Gastroesophageal sphincter (tissue), 4 donors: ENCODE measurements at regions not wholly inside any gene's neighbourhood (a gene's known extent, or its start where the extent isn't known, plus 50 kb on each side); places are given as distances from the start of the nearest gene placed in this dataset.

ENCODE experiments used
- ATAC-seq: fragments of 150-250 bp; one replicate; pipeline ENCODE4 v1.9.1; 2016; ENCODE audit warnings: mild to moderate bottlenecking, moderate library complexity
- H3K27ac ChIP-seq, 4 donors: fragments of 200-600 bp; sonication (generic) in 3 of 4; 1 replicate in 3 of 4; 2 replicates in 1 of 4; pipeline ENCODE4 v1.5.1; 2016 to 2019
- H3K27me3 ChIP-seq: fragments of 200-600 bp; sonication (generic); one replicate; pipeline ENCODE4 v1.5.1; 2019
- H3K36me3 ChIP-seq, 2 donors: fragments of 200-600 bp; sonication (generic); one replicate each; pipeline ENCODE4 v1.5.1; 2019; ENCODE audit warnings: control low read depth in 1 of 2
- H3K4me1 ChIP-seq, 3 donors: fragments of 200-600 bp; sonication (generic); 1 replicate in 2 of 3; 2 replicates in 1 of 3; pipeline ENCODE4 v1.5.1; 2016 to 2019; ENCODE audit warnings: control low read depth in 2 of 3
- H3K4me3 ChIP-seq, 2 donors: fragments of 200-600 bp; sonication (generic); one replicate each; pipeline ENCODE4 v1.5.1; 2019; ENCODE audit warnings: mild to moderate bottlenecking in 1 of 2, moderate library complexity in 1 of 2
- H3K9me3 ChIP-seq, 3 donors: fragments of 200-600 bp; sonication (generic); one replicate each; pipeline ENCODE4 v1.5.1; 2017 to 2019; ENCODE audit warnings: control low read depth in 2 of 3
- EP300 ChIP-seq: sonication (generic); formaldehyde crosslinking; IDR thresholded peaks from one replicate; pipeline ENCODE4 v1.6.1; 2017; ENCODE audit warnings: antibody characterized with exemption, mild to moderate bottlenecking
- POLR2A ChIP-seq, 2 donors: fragments of 450-650 bp; IDR thresholded peaks; one replicate each; pipeline ENCODE4 v1.6.1; 2017; ENCODE audit warnings: antibody characterized with exemption in 2 of 2, mild to moderate bottlenecking in 2 of 2, moderate library complexity in 1 of 2
- POLR2AphosphoS5 ChIP-seq: sonication (generic); formaldehyde crosslinking; IDR thresholded peaks from one replicate; pipeline ENCODE4 v1.6.1; 2017; ENCODE audit warnings: antibody characterized with exemption
- WGBS, 2 donors: methylation state at CpG; one replicate each; pipeline ENCODE4 v1.1.5; 2018; ENCODE audit warnings: low coverage in 1 of 2; 5-methylcytosine and 5-hydroxymethylcytosine counted together
- TF ChIP-seq, protein P1 (sequence below), 4 experiments: fragments of 200-600 bp in 2 of 4; fragments of 450-650 bp in 2 of 4; sonication (generic) in 1 of 4; IDR thresholded peaks; one replicate each; pipeline ENCODE4 v1.5.1; 2017 to 2019; ENCODE audit warnings: antibody characterized with exemption in 4 of 4, mild to moderate bottlenecking in 2 of 4, moderate library complexity in 2 of 4

DNA sequence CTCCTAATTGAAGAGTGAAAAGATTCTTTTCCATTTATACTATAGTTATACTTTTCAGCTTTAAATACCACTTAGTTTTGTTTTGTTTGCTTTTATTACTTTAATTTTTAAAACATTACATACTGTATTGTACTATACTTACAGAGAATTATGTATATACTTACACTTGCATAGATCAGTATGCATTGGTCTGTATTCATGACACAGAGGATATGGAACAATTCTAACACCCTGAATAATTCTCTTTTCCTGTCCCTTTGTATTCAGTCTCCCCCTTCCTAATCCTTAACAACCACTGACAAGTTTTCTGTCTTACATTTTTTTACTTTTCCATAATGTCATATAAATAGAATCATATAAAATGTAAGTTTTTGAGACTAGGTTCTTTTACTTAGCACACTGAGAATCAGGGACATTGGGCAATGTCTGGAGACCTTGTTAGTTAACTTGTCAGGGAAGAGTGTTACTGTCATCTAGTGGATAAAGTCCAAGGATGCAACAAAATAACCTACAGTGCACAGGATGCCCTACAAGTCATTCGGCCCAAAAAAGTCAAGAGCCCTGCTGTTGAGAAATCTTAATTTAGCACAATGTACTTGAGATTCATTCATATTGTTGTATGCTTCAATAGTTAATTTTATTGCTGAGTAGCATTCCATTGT lies 95.7 kb upstream of the MCTP2 start:
- no peak for ATAC-seq
- H3K36me3 ChIP-seq: no peaks in the 10 kb centered on the region
- no peak overlapping the region for H3K27ac ChIP-seq

DNA sequence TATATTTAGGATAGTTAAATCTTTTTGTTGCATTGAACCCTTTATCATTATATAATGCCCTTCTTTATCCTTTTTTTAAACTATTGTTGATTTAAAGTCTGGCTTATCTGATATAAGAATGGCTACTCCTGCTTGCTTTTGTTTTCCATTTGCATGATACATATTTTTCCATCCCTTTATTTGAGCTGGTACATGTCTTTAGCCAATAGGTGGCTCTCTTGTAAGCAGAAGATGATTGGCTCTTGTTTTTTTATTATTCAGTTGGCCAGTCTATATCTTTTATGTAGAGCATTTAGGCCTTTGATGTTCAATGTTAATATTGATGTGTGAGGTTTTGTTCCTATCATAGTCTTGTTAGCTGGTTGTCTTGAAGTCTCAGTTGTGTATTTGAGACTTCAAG lies 99.5 kb upstream of the MCTP2 start:
- Histone ChIP-seq H3K9me3 (peaks cover 0 to 7% (median 0%) of the 10 kb centered on the region in 3 donors), H3K4me1 (no peaks in the 10 kb centered on the region), H3K27me3 (no peaks in the 10 kb centered on the region), H3K4me3 (no peak overlapping the region), H3K36me3 (no peaks in the 10 kb centered on the region), H3K27ac (no peak overlapping the region)
- TF ChIP-seq, protein P1, sequence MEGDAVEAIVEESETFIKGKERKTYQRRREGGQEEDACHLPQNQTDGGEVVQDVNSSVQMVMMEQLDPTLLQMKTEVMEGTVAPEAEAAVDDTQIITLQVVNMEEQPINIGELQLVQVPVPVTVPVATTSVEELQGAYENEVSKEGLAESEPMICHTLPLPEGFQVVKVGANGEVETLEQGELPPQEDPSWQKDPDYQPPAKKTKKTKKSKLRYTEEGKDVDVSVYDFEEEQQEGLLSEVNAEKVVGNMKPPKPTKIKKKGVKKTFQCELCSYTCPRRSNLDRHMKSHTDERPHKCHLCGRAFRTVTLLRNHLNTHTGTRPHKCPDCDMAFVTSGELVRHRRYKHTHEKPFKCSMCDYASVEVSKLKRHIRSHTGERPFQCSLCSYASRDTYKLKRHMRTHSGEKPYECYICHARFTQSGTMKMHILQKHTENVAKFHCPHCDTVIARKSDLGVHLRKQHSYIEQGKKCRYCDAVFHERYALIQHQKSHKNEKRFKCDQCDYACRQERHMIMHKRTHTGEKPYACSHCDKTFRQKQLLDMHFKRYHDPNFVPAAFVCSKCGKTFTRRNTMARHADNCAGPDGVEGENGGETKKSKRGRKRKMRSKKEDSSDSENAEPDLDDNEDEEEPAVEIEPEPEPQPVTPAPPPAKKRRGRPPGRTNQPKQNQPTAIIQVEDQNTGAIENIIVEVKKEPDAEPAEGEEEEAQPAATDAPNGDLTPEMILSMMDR (IDR thresholded peaks at IDR 0.05): no peak
- TF ChIP-seq POLR2A (IDR thresholded peaks at IDR 0.05): no peak
- TF ChIP-seq POLR2AphosphoS5: no peak
- no peak for ATAC-seq

More for the DNA sequence above, 95.7 kb upstream of the MCTP2 start:
- WGBS, 2 donors: 30 to 75% methylated on average over 1 of the region's 1 CpG
- no peak for TF ChIP-seq POLR2A (IDR thresholded peaks at IDR 0.05)
- no peak for TF ChIP-seq POLR2AphosphoS5
- TF ChIP-seq, protein P1 (IDR thresholded peaks at IDR 0.05): no peak
- no peak for TF ChIP-seq EP300
- Histone ChIP-seq H3K27me3 (no peaks in the 10 kb centered on the region), H3K4me1 (no peaks in the 10 kb centered on the region), H3K4me3 (no peak overlapping the region), H3K9me3 (peaks cover 0 to 7% (median 0%) of the 10 kb centered on the region in 3 donors)

DNA sequence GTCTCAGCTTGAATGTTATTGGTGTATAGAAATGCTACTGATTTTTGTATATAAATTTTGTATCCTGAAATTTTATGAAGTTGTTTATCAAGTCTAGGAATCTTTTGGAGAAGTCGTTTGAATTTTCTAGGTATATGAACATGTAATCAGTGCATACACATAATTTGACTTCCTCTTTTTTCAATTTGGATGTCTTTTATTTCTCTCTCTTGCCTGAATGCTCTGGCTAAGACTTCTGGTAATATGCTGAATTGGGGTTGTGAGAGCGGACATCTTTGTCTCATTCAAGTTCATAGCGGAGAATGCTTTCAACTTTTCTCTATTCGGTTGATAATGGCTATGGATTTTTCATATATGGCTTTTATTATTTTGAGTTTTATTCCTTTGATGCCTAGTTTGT lies 100.9 kb upstream of the MCTP2 start:
- no peak overlapping the region for H3K27ac ChIP-seq
- ATAC-seq: no peak
- no peak overlapping the region for H3K4me3 ChIP-seq
- no peak for TF ChIP-seq POLR2A (IDR thresholded peaks at IDR 0.05)
- TF ChIP-seq, protein P1 (IDR thresholded peaks at IDR 0.05): no peak
- no peak for TF ChIP-seq EP300
- TF ChIP-seq POLR2AphosphoS5: no peak
- H3K36me3 ChIP-seq: no peaks in the 10 kb centered on the region
- no peaks in the 10 kb centered on the region for H3K4me1 ChIP-seq
- WGBS, 2 donors: 74 to 80% methylated on average over 4 of the region's 4 CpGs
- peaks cover 0 to 7% (median 0%) of the 10 kb centered on the region in 3 donors for H3K9me3 ChIP-seq
- H3K27me3 ChIP-seq: no peaks in the 10 kb centered on the region

DNA sequence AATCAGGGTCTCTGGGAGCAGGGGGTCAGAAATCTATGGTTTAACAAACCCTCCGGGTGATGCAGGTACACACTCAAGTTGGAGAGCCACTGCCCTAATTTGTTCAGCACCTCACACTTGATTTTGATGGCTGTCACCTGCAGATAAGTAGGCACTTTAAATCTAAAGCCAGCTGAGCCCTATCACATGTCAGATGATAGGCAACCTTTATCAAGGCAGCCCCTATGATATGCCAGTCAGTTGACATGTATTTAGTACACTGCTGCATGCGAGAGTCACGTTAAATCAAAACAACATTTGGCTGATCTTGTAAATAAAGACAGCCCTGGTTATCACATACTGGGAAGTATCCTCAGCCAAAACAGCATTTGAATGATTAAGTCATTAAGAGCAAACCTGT lies 104.4 kb upstream of the MCTP2 start:
- TF ChIP-seq, protein P1 (IDR thresholded peaks at IDR 0.05): no peak
- TF ChIP-seq POLR2A (IDR thresholded peaks at IDR 0.05) (no peak), POLR2AphosphoS5 (no peak), EP300 (no peak)
- WGBS, 2 donors: 75% methylated on average over 3 of the region's 3 CpGs; no CpG with 5 or more reads in 1 of the 2 donors
- Histone ChIP-seq H3K36me3 (no peaks in the 10 kb centered on the region), H3K9me3 (no peaks in the 10 kb centered on the region), H3K4me1 (no peaks in the 10 kb centered on the region), H3K27ac (no peak overlapping the region), H3K4me3 (no peak overlapping the region), H3K27me3 (no peaks in the 10 kb centered on the region)
- no peak for ATAC-seq

DNA sequence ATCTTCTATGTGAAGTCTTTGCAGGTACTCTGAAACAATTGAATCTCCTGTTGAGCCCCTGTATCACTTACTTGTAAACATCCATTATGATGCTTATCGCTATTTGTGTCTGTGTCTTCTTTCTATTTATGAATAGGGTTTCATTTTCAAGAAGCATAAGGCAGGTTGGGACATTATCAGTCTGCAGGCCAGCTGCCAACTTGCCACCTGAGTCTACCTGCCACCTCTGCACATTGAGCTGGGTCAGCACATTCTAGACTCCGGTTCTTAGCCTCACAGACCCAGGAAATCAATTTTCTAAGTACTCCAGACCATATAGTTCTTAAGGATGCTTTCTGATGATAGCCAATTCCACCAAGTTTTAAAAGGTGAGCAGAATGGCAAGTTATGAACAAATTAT lies 105.7 kb upstream of the MCTP2 start:
- no peaks in the 10 kb centered on the region for H3K36me3 ChIP-seq
- no peak for ATAC-seq
- H3K9me3 ChIP-seq: no peaks in the 10 kb centered on the region
- TF ChIP-seq POLR2A (IDR thresholded peaks at IDR 0.05) (no peak), EP300 (no peak), POLR2AphosphoS5 (no peak)
- TF ChIP-seq, protein P1 (IDR thresholded peaks at IDR 0.05): no peak
- no peaks in the 10 kb centered on the region for H3K27me3 ChIP-seq
- 90 to 100% methylated on average over 1 to 2 of the region's 2 CpGs for WGBS, 2 donors
- no peak overlapping the region for H3K4me3 ChIP-seq
- no peaks in the 10 kb centered on the region for H3K4me1 ChIP-seq
- H3K27ac ChIP-seq: no peak overlapping the region
